ENCODE measurements at regions not wholly inside any gene's neighbourhood (a gene's known extent, or its start where the extent isn't known, plus 50 kb on each side); places are given as distances from the start of the nearest gene placed in this dataset.

DNA sequence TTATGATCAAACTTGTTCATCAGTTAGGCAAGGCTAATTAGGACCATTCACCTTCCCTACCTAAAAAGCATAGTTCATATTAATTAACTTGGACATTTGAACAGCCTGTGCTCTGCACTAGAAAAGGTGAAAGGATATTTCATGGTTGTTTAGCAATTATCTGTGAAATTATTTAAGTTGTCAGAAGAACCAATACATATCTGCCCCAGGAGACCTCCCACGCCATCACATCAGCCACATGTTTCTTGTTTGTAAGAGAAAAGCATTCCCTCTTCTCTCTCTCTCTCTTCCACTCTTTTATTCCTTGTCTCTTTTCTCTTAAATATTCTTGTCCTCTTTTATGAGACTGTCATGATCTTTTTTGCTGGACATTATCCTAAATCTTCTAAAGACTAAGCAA lies 282.0 kb upstream of the RND3 start:
- Mint-ChIP-seq H3K27me3 (ENCODE audit: low read depth) (no peaks in the 10 kb centered on the region), H3K9me3 (no peaks in the 10 kb centered on the region), H3K4me3 (ENCODE audit: low read depth) (no peak overlapping the region), H3K27ac (no peak overlapping the region), H3K36me3 (ENCODE audit: low read depth) (no peaks in the 10 kb centered on the region), H3K4me1 (ENCODE audit: low read depth) (no peaks in the 10 kb centered on the region)
- intact Hi-C loops (cut with micrococcal nuclease), result no loop called here
- DNase-seq (ENCODE audit: low spot score), result no peak

GRCh38 chr2:150767991-150768746 lies 280.7 kb upstream of the RND3 start:
- Mint-ChIP-seq H3K27me3 (ENCODE audit: low read depth) (no peaks in the 10 kb centered on the region), H3K36me3 (ENCODE audit: low read depth) (no peaks in the 10 kb centered on the region), H3K9me3 (no peaks in the 10 kb centered on the region), H3K4me1 (ENCODE audit: low read depth) (no peaks in the 10 kb centered on the region), H3K4me3 (ENCODE audit: low read depth) (no peak overlapping the region), H3K27ac (no peak overlapping the region)
- DNase-seq (ENCODE audit: low spot score), result no peak
- intact Hi-C loops (cut with micrococcal nuclease), result no loop called here

- no peak for DNase-seq (ENCODE audit: low spot score)
- no peaks in the 10 kb centered on the region for H3K27me3 Mint-ChIP-seq (ENCODE audit: low read depth)
- intact Hi-C loops (cut with micrococcal nuclease), result no loop called here
- H3K9me3 Mint-ChIP-seq, result no peaks in the 10 kb centered on the region
- H3K4me3 Mint-ChIP-seq (ENCODE audit: low read depth), result no peak overlapping the region
- no peaks in the 10 kb centered on the region for H3K36me3 Mint-ChIP-seq (ENCODE audit: low read depth)
- H3K4me1 Mint-ChIP-seq (ENCODE audit: low read depth), result no peaks in the 10 kb centered on the region
- no peak overlapping the region for H3K27ac Mint-ChIP-seq
Observed at GRCh38 chr2:150762571-150762970, 275.1 kb upstream of the RND3 start.

GRCh38 chr2:150759531-150759930 lies 272.1 kb upstream of the RND3 start:
- no peaks in the 10 kb centered on the region for H3K9me3 Mint-ChIP-seq
- no peaks in the 10 kb centered on the region for H3K36me3 Mint-ChIP-seq (ENCODE audit: low read depth)
- H3K4me1 Mint-ChIP-seq (ENCODE audit: low read depth), result no peaks in the 10 kb centered on the region
- H3K4me3 Mint-ChIP-seq (ENCODE audit: low read depth), result no peak overlapping the region
- intact Hi-C loops (cut with micrococcal nuclease), result no loop called here
- DNase-seq (ENCODE audit: low spot score), result no peak
- no peaks in the 10 kb centered on the region for H3K27me3 Mint-ChIP-seq (ENCODE audit: low read depth)
- no peak overlapping the region for H3K27ac Mint-ChIP-seq

DNA sequence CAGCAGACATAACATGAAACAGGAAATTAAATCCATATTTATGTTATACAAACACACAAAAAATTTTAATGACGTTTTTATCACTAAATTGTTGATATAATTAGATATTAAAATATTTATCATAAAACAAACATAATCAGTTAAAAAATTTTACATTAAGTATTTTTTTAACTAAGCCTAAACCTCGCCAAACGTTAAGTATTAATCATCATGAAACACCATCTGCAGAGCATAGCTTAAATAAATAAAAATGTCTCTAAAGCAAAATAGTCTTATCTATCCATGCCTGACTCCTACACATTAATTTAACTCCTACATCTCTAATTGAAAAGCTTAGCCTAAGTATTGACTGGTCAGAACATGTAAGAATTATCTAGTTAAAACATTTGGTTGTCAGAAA lies 271.6 kb upstream of the RND3 start:
- Mint-ChIP-seq H3K4me3 (ENCODE audit: low read depth) (no peak overlapping the region), H3K27ac (no peak overlapping the region), H3K27me3 (ENCODE audit: low read depth) (no peaks in the 10 kb centered on the region), H3K36me3 (ENCODE audit: low read depth) (no peaks in the 10 kb centered on the region), H3K9me3 (no peaks in the 10 kb centered on the region), H3K4me1 (ENCODE audit: low read depth) (no peaks in the 10 kb centered on the region)
- DNase-seq (ENCODE audit: low spot score), result no peak
- intact Hi-C loops (cut with micrococcal nuclease), result no loop called here

DNA sequence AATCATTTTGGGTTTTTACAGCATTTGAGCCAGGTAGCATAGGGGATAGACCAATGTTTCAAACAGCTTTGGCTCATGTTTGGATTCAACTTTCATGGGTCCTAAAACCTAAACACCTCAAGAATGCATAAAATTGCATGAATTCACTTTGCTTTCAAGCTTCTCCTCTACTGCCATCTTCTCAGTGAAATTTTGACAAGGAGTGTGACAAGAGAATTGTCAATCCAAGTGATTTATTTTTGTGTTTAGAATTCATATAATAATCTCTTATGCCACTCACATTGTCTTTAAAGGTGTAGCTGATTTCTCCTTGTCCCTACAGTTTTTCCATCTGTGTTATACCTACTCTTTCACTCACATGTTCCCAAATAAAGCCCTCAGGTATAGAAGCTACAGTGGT lies 264.8 kb upstream of the RND3 start:
- H3K4me3 Mint-ChIP-seq (ENCODE audit: low read depth), result no peak overlapping the region

DNA sequence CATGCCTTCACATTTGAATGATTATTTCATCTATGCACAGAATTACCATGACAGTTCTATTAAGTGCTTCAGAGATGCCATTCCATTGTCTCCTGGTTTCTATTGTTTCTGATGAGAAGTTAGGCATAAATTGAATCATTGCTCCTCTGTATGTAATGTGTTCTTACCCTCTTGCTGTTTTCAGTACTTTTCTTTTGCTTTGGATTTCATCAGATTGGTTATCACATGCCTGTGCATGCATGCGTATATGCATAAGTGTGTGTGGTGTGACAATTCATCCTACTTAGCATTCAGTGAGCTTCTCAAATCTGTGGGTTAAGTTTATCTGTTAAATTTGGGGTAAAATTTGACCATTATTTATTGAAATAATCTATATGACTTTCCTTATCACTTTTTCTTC lies 263.3 kb upstream of the RND3 start:
- Mint-ChIP-seq H3K27me3 (ENCODE audit: low read depth) (no peaks in the 10 kb centered on the region), H3K36me3 (ENCODE audit: low read depth) (no peaks in the 10 kb centered on the region), H3K4me1 (ENCODE audit: low read depth) (no peaks in the 10 kb centered on the region), H3K9me3 (no peaks in the 10 kb centered on the region), H3K4me3 (ENCODE audit: low read depth) (no peak overlapping the region), H3K27ac (no peak overlapping the region)
- intact Hi-C loops (cut with micrococcal nuclease), result no loop called here
- DNase-seq (ENCODE audit: low spot score), result no peak

More for the DNA sequence above, 264.8 kb upstream of the RND3 start:
- Mint-ChIP-seq H3K27me3 (ENCODE audit: low read depth) (no peaks in the 10 kb centered on the region), H3K36me3 (ENCODE audit: low read depth) (no peaks in the 10 kb centered on the region), H3K27ac (no peak overlapping the region), H3K9me3 (no peaks in the 10 kb centered on the region), H3K4me1 (ENCODE audit: low read depth) (no peaks in the 10 kb centered on the region)
- no peak for DNase-seq (ENCODE audit: low spot score)
- intact Hi-C loops (cut with micrococcal nuclease), result no loop called here

- Mint-ChIP-seq H3K27ac (no peak overlapping the region), H3K36me3 (ENCODE audit: low read depth) (no peaks in the 10 kb centered on the region), H3K9me3 (no peaks in the 10 kb centered on the region), H3K4me3 (ENCODE audit: low read depth) (no peak overlapping the region), H3K27me3 (ENCODE audit: low read depth) (no peaks in the 10 kb centered on the region), H3K4me1 (ENCODE audit: low read depth) (no peaks in the 10 kb centered on the region)
- DNase-seq (ENCODE audit: low spot score), result no peak
- intact Hi-C loops (cut with micrococcal nuclease), result no loop called here
Observed at GRCh38 chr2:150742094-150742493, 254.6 kb upstream of the RND3 start.

DNA sequence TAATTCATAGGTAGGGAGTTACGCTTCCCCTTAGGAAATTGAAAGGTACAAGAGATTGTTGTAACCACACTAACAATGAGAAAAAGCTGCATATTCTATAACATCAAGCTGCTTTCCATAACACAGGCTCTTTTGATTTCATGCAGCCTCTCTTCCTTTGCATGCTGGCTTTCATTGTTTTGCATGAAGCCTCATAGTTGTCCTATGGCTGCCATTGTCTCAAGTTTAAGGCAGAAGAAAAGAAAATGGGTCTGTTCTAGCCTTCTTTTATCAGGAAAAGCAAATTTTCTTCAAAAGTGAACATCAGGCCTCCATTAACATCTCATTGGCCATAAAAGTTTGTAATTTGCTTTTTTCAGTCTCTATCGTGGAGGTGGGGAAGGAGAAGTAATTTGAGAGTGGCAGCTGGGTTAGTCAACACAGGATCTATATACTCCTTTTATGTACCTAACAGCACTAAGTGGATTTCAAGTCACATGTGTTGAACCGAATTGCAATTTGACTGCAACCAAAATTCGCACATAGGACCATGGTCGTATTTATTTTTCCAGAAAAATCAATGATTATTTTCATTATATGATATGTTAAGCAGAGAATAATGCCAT lies 248.5 kb upstream of the RND3 start:
- intact Hi-C loops (cut with micrococcal nuclease), result no loop called here
- no peaks in the 10 kb centered on the region for H3K4me1 Mint-ChIP-seq (ENCODE audit: low read depth)

DNA sequence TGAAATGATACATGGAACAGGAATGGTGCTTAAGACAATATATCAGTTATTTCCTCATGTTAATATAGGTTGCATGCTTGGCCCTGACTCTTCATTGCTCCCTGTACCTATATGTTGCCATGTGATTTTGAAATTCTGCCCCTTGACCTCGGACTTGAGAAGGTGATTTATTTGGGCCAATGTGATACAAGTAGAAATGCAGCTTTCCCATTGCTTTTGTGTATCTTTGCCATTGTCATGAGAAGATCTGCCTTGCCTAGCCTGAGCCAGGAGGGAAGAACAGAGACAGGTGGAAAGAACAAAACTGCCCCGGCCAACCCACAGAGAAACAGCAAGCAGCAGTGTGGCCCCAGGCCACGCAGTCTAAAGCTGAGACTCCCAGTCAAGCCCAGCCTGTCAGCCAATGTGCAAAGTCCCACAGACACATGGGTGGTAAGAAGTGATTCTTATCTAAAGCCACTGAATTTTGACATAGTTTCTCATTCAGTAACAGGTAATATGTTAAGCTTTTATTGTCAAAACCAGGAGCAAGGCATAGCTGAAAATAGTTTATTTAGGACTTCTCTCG lies 245.7 kb upstream of the RND3 start:
- Mint-ChIP-seq H3K27me3 (ENCODE audit: low read depth) (no peaks in the 10 kb centered on the region), H3K4me1 (ENCODE audit: low read depth) (no peaks in the 10 kb centered on the region), H3K27ac (no peak overlapping the region), H3K9me3 (no peaks in the 10 kb centered on the region), H3K36me3 (ENCODE audit: low read depth) (no peaks in the 10 kb centered on the region), H3K4me3 (ENCODE audit: low read depth) (no peak overlapping the region)
- no peak for DNase-seq (ENCODE audit: low spot score)
- intact Hi-C loops (cut with micrococcal nuclease), result no loop called here

More for the DNA sequence above, 248.5 kb upstream of the RND3 start:
- no peaks in the 10 kb centered on the region for H3K36me3 Mint-ChIP-seq (ENCODE audit: low read depth)
- no peak overlapping the region for H3K27ac Mint-ChIP-seq
- no peak overlapping the region for H3K4me3 Mint-ChIP-seq (ENCODE audit: low read depth)
- no peaks in the 10 kb centered on the region for H3K9me3 Mint-ChIP-seq
- no peak for DNase-seq (ENCODE audit: low spot score)
- no peaks in the 10 kb centered on the region for H3K27me3 Mint-ChIP-seq (ENCODE audit: low read depth)

DNA sequence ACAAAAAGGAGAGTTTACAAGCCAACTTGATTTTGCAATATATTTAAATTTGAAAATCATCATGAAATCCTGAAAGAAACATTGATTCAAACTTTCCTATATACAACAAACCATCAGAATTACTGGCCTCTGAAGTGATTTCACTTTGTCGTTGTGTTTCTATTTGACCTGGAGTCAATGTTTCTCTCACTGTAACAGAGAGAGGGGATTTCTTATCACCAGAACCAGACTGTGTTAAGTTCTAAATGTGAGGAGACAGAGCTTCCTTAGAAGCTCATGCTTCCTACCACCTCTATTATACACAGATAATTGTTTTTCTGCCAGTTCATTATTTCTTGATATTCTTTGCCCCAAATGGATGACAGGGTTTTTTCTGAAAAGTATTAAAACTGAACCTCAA lies 245.0 kb upstream of the RND3 start:
- Mint-ChIP-seq H3K4me3 (ENCODE audit: low read depth) (no peak overlapping the region), H3K27me3 (ENCODE audit: low read depth) (no peaks in the 10 kb centered on the region), H3K36me3 (ENCODE audit: low read depth) (no peaks in the 10 kb centered on the region), H3K4me1 (ENCODE audit: low read depth) (no peaks in the 10 kb centered on the region), H3K27ac (no peak overlapping the region), H3K9me3 (no peaks in the 10 kb centered on the region)
- DNase-seq (ENCODE audit: low spot score), result no peak
- intact Hi-C loops (cut with micrococcal nuclease), result no loop called here

DNA sequence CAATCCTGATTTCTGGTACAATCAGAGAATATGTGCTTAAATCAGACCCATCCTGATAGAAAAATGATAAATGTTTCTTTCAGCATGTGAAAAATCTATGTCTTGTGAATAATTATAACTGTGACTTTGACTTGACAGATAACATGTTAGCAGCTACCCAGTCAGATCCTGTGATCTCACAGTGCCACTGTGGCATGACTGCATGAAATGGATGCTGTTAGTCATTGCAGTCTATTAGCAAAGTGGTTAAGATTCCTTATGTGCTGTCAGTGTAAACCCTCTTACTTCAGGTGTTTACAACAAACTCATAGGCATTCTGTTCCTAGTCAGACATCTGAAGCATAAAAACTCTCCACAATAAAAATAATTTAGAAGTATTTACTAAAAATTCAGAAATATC lies 244.6 kb upstream of the RND3 start:
- DNase-seq (ENCODE audit: low spot score), result no peak
- H3K9me3 Mint-ChIP-seq, result no peaks in the 10 kb centered on the region
- no peak overlapping the region for H3K4me3 Mint-ChIP-seq (ENCODE audit: low read depth)
- no peaks in the 10 kb centered on the region for H3K27me3 Mint-ChIP-seq (ENCODE audit: low read depth)
- no peak overlapping the region for H3K27ac Mint-ChIP-seq
- no peaks in the 10 kb centered on the region for H3K36me3 Mint-ChIP-seq (ENCODE audit: low read depth)
- H3K4me1 Mint-ChIP-seq (ENCODE audit: low read depth), result no peaks in the 10 kb centered on the region
- intact Hi-C loops (cut with micrococcal nuclease), result no loop called here

DNA sequence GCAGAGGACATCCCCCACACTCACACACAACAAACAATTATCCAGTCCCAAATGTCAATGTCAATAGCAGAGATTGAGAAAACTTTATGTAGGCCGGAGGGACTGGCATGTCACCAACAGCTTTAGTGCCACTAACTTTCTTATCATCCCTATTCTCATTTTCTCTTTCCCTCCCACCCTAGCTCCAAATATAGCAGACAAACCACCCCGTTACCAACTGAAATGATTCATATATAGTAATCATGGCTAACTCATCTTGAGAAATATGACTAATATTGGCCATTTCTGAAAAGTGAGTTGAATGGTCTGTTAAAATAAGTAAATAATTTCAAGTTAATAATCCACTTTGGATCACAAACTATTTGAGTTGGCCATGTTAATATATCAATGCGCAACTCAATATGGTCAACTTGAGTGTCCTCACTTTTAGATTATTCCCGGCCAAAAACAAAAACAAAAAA lies 242.1 kb upstream of the RND3 start:
- DNase-seq (ENCODE audit: low spot score), result no peak
- Mint-ChIP-seq H3K36me3 (ENCODE audit: low read depth) (no peaks in the 10 kb centered on the region), H3K27ac (no peak overlapping the region), H3K4me1 (ENCODE audit: low read depth) (no peaks in the 10 kb centered on the region), H3K4me3 (ENCODE audit: low read depth) (no peak overlapping the region), H3K9me3 (no peaks in the 10 kb centered on the region), H3K27me3 (ENCODE audit: low read depth) (no peaks in the 10 kb centered on the region)
- intact Hi-C loops (cut with micrococcal nuclease), result no loop called here
